Uterus (tissue), 2 donors: ENCODE measurements at regions not wholly inside any gene's neighbourhood (a gene's known extent, or its start where the extent isn't known, plus 50 kb on each side); places are given as distances from the start of the nearest gene placed in this dataset.

Source experiments
- CTCF ChIP-seq, 4 experiments: fragments of 200-600 bp in 2 of 4; fragments of 450-650 bp in 2 of 4; sonication (generic) in 2 of 4; IDR thresholded peaks; one replicate each; pipeline ENCODE4 v1.5.1; 2016 to 2019; ENCODE audit warnings: antibody characterized with exemption in 4 of 4, mild to moderate bottlenecking in 2 of 4, moderate library complexity in 1 of 4
- POLR2A ChIP-seq, 2 donors: fragments of 450-650 bp; IDR thresholded peaks; one replicate each; pipeline ENCODE4 v1.6.1; 2016; ENCODE audit warnings: antibody characterized with exemption in 2 of 2, mild to moderate bottlenecking in 1 of 2, moderate library complexity in 1 of 2

- TF ChIP-seq CTCF (IDR thresholded peaks at IDR 0.05) (no peak), POLR2A (IDR thresholded peaks at IDR 0.05) (no peak)
These were observed 219.0 kb downstream of the SPTSSA start for GRCh38 chr14:34243001-34243400.
